HG03520 (cell line): ENCODE measurements at regions not wholly inside any gene's neighbourhood (a gene's known extent, or its start where the extent isn't known, plus 50 kb on each side); places are given as distances from the start of the nearest gene placed in this dataset.

ENCODE experiments used
- ATAC-seq: cut with Tn5 transposase; IDR thresholded peaks from one replicate; pipeline ENCODE4 v1.9.1; 2021; ENCODE audit warnings: mild to moderate bottlenecking, moderate library complexity; ENCODE audit not compliant: unreplicated experiment

DNA sequence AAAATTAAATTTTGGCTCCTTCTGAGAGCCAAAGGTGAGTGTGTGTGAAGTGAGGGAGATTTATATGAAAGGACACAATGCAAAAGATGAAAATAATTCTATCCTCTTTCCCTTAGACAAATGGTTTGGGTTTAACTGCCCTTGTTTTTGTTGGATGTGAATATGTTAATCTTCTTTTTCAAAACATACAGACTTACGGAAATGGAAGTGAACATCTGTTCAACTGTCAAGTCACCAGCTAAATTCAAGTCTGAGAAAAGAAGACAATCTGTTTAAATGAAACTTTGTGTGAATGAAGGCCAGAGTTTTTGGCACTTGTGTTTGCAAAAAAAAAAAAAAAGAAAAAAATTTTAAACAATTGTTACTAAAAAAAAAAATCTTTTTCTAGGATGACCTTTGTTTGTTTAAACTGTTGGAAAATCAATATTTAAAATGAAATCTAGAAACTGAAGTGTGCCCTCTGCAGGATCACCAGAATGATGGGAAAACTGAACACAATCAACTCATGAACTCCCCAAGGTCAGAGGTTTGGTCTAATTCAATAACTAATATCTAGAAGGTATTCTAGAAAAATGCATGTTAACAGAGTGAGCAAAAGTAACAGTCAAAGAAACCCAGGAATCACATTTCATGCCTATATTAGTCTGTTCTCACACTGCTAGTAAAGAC, 448.8 kb downstream of the FLRT2 start:
- no peak for ATAC-seq

DNA sequence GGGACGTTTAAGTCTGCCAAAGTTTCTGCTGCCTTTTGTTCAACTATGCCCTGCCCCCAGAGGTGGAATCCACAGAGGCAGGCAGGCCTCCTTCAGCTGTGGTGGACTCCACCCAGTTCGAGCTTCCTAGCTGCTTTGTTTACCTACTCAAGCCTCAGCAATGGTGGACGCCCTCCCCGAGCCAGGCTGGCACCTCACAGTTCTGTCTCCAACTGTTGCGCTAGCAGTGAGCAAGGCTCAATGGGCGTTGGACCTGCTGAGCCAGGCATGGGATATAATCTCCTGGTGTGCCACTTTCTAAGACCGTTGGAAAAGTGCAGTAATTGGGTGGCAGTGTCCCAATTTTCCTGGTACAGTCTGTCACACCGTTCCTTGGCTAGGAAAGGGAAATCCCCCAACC, 444.7 kb downstream of the FLRT2 start:
- ATAC-seq = no peak

DNA sequence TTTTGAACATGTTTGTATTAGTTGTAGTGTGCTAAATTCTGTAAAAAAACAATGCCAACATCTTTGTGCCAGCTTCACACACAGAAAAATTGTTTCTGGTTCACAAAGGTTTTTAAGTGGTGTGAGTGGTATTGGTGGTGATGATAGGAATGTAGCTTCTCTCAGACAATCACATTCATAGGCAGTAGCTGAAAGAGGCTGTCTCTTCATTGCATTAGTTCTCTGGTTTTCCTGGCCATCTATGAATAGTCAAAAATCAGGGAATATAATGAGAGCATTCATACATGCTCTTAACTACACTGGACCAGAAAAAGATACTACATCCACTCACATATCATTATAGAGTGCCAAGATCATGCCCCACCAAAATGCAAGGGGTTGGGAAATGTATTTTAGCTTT, 433.5 kb downstream of the FLRT2 start:
- no peak for ATAC-seq

DNA sequence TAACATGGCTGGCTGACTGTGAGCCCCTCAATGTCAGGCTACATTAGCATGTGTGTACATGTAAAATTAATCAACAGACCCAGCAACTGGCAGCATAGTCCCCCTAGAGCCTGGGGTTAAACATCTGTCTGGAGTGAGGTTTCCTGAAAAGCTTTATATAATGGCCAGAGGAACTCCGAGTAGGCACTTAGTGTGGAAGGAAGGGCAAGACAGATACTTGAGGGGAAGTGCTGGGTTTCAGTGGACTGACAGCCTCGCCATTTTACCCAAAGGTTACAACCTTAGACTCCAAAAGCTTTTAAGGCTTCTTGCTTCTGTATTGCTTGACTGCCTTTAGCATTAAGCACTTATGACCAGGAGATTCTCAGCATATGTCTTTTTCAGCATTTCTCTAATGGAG, 430.8 kb downstream of the FLRT2 start:
- no peak for ATAC-seq

DNA sequence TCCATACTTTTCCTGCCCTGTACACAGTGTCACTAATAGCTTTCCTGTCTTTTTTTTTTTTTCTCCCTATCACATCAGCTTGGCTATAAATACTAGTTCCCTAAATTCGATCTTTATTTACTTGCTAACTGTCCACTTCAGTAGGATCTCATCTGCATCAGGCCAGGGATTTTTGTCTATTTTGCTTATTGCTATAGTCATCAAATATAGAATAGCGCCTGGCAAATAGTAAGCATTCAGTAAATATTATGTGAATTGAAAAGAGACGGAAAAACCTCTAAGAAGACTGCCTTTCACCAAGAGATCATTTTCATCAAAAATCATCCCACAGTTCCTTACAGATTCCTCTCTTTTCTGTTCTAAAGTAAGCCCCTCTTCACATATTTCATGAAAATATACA, 429.1 kb downstream of the FLRT2 start:
- no peak for ATAC-seq

DNA sequence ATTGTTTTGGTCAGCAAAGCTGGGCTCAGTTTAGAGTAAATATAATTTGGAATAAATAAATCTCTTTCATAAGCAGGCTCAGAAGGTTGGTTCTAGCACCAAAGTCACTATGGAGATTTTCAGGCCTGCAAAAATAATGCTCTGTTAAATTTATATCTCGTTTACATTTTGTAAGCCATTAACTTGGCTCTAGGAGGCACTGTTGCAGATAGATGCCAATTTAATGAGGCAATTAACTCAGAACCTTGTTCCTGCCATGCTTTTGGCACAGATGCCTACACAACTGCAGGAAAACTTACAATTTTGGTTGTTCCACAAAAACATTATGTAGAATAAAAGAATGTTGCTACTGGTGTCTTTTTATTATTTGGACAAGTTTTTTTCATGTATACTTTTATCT, 428.1 kb downstream of the FLRT2 start:
- no peak for ATAC-seq

DNA sequence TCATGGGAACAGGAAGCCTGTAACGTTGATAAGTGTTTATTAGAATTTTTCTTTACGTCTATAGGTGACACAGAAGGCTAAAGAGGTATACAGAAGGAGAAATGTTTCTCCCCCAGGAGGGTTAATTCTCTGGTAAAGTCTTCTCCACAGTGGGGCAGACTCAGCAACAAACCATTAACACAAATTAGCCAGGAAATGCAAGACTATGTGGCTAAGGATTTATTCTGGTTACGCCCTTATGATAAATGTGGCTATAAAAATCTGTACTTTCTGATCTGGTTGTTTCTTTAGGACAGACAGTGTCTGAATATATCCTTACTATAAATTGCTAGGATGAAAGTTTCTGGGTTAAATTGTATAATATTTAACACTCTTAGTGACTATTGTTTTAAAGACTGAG, 423.3 kb downstream of the FLRT2 start:
- no peak for ATAC-seq

DNA sequence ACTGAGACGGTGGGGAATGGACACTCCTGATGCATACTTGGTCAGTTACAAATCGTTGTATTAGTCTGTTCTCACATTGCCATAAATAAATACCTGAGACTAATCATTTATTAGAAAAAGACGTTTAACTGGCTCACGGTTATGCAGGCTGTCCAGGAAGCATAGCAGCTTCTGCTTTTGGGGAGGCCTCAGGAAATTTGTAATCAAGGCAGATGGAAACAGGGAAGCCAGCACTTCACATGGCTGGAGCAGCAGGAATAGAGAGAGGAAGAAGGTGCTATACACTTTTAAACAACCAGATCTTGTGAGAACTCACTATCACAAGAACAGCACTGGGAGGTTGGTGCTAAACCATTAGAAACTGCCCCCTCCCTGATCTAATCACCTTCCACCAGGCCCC, 418.2 kb downstream of the FLRT2 start:
- ATAC-seq = no peak

DNA sequence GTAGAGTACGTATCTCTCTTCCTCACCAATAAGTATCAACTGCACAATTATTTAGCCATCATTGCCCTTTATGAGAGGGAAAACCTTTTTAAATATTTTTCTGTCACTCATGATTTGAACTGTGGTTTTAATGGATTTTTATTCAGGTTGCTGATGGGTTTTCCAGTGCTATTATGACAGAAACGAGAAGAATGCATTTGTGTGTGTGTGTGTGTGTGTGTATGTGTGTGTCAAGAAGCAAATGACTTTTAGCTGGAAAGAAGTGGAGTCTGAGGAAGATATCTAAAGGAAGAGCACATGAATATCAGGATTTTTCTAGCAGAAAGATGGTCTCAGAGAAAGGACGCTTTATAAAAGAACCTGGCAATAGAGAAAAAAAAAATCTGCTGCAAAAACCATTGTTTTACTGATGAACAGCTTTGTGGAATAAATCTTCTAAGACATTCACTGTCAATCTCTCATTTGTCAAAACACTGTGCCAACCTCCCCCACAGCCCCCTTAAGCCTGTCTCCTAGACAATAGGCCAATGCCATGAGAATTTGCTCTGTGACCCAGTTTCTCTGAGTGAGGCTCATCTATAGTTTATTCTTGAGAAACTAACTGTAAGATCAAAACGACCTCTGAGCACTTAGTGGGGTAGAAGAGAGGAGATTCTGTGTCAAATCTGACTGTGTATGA, 417.7 kb downstream of the FLRT2 start:
- no peak for ATAC-seq

DNA sequence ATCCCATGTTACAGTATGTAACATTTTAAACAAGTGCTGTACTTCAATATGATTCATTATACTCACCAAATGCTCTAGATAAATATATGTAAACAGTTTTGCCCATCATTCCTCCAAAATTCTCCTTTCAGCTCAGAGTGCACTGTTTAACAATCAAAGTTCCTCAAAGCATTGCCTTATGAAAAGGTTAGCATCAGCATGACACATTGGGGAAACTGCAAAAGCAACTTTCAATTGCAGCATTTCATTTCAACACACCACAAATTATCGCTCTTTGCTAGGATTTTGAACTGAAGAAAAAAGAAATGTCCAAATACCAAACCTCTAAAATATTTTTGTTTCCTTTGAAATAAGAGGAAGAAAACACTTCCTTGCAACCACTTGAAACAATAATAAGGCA, 413.2 kb downstream of the FLRT2 start:
- ATAC-seq = no peak

DNA sequence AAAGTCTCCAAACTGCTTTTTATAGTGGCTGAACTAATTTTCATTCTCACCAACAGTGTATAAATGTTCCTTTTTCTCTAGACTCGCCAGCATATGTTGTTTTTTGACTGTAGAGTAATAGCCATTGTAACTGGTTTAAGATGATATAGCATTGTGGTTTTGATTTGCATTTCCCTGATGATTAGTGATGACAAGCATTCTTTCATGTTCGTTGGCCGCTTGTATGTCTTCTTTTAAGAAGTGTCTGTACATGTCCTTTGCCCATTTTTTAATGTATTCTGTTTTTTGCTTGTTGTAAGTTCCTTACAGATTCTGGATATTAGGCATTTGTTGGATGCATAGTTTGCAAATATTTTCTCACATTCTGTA, 404.9 kb downstream of the FLRT2 start:
- peak; percentile 45 for ATAC-seq

DNA sequence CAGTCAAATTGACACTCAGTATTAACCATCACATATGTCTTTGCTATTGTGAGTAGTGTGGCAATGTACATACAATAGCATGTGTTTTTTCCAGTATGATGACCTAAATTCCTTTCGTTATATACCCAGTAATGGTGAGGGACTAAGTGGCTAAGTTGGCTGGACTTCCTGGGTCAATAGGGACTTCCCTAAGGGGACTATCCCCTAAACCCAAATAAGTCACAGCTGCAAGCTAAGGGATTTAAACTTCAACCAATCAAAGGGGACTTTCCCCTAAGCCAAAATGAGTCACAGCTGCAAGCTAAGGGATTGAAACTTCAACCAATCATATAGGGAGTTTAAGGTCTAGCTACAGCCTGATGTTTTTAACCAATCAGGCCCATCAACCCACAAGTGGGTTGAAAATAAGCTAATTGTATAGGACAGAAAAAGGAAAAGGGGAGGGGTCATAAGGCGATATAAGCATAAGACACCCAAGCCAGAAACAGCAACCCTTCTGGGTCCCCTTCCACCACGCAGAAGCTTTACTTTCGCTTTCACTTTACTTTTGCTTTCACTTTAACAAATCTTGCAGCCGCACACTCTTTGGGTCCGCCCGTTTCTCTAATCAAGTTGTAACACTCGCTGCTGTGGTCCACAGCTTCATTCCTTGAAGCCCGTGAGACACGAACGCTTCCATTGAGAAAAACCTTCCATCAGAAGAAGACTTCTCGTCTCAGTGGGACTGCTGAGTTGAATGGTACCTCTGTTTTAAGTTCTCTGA, 404.4 kb downstream of the FLRT2 start:
- peak; percentile 89 for ATAC-seq

DNA sequence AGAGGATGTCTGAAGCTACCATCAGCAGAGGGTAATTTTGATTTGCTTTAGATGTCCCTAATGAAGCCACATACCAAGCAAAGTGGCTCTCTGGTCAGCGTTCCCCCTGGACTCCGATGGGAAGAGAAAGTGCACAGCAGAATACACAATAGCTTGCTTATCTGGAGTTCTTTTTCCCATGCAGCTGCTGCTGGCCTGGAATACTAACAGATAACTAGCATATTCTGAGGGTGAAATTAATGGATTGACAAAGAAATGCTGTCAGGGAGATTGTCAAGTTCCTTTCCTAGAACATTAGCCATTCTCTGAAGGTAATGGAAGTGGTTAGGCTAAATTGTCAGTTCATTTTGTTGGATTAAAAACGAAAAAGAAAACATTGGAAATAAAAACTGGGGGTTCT, 391.3 kb downstream of the FLRT2 start:
- ATAC-seq = no peak

DNA sequence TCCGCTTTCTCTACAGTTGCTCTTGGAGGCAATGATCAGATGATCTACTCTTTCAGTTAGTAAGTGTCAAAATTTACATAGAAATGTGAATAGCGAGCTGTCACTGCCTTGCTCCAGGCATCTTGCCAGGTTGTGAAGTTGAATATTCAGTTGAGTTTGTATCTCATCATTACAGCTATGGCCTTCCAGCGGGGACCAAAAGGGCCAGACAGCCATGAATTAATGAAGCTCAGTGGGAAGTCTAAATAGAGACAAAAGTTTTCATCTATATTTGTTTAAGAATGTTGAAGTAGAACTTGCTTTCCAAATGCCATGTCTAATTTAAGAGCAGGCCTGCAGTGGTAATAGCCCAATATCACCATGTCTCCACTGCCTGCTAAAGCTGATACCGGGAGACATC, 387.8 kb downstream of the FLRT2 start:
- no peak for ATAC-seq

DNA sequence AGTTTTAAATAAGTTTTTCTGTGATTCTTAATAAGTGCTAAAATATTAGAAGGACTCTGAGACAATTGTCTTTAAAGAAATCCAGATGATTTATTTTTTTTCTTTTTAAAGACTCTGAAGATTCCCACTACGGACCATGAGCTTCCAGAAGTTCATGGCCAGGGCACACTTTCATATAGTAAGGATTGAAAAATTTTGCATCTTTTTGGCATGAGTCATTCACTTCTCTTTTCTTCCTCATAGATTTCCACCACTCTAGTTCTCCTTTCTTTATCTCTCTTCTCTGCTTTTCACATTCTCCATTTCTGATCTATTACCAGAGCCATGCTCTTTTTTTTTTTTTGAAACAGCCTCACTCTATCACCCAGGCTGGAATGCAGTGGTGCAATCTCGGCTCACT, 385.8 kb downstream of the FLRT2 start:
- ATAC-seq = no peak

DNA sequence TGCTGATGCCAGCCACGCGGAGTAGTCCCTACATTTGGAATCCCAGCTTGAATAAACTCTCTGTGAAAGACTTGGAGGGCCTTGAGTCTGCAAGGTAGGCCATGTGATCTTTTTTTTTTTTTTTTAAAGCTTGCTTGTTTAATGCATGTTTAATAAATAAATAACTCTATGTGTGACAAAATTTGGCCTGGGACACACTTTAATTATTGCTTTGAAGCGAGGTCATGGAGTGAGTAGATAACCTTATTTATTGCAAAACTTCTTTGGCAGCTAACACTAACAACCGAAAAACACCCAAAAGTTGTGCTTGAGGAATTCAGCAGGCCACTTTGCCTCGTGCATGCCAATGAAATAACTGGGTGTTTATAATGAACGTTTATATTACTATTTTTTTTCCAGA, 382.2 kb downstream of the FLRT2 start:
- ATAC-seq = no peak

DNA sequence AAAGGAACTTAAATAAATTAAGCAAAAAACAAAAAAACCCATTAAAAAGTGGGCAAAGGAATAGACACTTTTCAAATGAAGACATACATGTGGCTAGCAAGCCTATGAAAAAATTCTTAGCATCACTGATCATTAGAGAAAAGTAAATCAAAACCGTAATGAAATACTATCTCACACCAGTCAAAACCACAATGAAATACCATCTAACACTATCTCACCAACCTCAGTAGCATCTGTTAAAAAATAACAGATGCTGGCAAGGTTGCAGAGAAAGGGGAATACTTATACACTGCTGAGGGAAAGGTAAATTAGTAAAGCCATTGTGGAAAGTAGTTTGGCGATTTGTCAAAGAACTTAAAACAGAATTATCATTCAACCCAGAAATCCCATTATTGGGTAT, 381.1 kb downstream of the FLRT2 start:
- no peak for ATAC-seq

DNA sequence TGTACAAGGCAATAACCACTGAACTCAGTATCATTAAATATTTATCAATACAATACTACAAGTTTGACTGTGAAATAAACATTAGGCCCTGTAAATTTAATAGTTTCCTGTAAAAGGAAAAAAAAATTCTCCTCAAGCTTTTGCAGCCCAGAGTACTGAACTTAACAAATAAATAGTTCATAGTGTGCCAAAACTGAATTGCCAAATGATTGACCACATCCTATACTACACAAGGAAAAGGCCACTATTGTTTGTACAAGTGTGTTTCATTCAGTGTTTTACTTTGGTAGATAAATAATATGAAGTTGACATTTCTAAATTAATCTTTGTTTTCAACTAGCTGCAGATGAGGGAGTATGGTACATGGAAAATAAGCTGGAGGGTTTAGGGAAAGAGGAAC, 379.6 kb downstream of the FLRT2 start:
- no peak for ATAC-seq

DNA sequence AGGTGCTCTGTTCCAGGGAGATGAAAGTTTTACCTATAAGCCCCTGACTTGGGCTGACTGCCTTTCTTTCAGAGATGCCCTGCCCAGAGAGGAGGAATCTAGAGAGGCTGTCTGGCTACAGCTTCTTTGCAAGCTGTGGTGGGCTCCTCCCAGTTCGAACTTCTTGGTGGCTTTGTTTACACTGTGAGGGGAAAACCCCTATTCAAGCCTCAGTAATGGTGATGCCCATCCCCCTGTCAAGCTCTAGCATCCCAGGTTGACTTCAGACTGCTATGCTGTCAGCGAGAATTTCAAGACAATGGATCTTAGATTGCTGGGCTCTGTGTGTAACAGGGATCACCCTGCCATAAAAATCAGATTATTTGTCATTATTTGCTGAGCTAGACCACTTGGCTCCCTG, 377.6 kb downstream of the FLRT2 start:
- no peak for ATAC-seq

DNA sequence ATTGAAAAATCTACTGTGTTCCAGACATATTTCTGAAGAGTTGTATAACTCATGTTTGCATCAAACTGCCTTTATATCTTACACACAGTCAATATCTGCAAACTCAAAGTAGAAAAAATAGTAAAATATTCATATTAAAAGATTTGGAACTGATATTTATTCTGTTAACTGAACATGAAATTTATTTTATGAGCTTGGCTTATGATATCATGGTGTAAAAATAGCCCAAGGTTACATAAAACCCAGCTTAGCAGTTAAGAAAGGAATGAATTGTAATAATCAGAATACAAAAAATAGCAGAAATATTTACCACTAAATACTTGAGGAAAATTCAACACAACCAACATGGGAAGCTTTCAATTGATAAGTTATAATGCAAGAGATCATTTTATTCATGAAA, 367.9 kb downstream of the FLRT2 start:
- ATAC-seq = no peak

DNA sequence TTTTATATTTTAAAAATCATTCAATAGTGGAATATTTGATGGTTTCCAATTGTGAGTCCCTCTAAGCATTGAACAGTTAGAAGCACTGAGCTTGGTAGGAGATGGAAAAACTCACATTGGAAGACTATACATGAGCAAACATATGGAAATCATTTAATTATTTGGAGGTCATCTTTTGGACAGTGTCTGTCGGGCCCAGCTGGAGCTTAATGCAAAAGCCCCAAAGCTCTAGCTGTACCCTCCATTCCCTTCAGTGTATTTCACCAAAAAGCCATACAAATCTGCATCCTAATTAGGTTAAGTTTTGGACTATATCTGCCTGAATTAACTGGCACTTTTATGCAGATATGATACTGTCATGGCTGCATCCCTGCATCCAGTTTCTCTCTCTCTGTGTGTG, 365.7 kb downstream of the FLRT2 start:
- ATAC-seq = no peak

DNA sequence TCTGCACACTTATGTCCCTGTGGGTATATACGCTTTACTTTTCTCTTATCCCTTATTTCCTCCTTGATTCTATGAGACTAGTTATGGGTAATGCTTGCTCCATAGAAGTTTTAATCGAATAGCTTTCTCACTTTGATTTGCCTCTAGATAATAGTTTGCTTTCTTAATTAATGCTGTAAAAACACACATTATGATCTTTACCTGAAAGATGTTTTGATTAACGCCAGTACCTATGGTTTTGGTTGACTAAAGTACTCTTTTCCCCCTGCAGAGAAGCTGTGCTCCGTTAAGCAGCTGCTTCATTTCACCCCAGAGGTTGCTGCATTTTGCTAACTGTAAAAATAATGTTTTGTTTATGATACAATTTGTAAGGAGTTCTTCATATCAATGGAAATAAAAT, 362.3 kb downstream of the FLRT2 start:
- ATAC-seq = no peak
